GM21381 (cell line): ENCODE measurements at regions not wholly inside any gene's neighbourhood (a gene's known extent, or its start where the extent isn't known, plus 50 kb on each side); places are given as distances from the start of the nearest gene placed in this dataset.
"Not testable (repeated sequence)": the region's sequence is repeated elsewhere in the genome, so short reads cannot be mapped to it uniquely, and the experiment has no call there.

Source experiments
- ATAC-seq: cut with Tn5 transposase; IDR thresholded peaks from one replicate; pipeline ENCODE4 v1.9.1; 2021; ENCODE audit warnings: mild to moderate bottlenecking, moderate library complexity; ENCODE audit not compliant: unreplicated experiment

- no peak for ATAC-seq
Observed at GRCh38 chr21:17738176-17738953, 80.8 kb downstream of the C21orf91 start.

GRCh38 chr21:17736072-17736471, 83.1 kb downstream of the C21orf91 start:
- ATAC-seq = no peak

- ATAC-seq = no peak
Observed at GRCh38 chr21:17733209-17733608, 85.9 kb downstream of the C21orf91 start.

GRCh38 chr21:17732306-17732705, 86.8 kb downstream of the C21orf91 start:
- ATAC-seq = no peak

GRCh38 chr21:17731554-17731953, 87.6 kb downstream of the C21orf91 start:
- ATAC-seq = no peak

GRCh38 chr21:17730782-17731181, 88.4 kb downstream of the C21orf91 start:
- ATAC-seq = no peak

GRCh38 chr21:17729455-17729854, 89.7 kb downstream of the C21orf91 start:
- ATAC-seq = no peak

GRCh38 chr21:17727361-17727760, 91.8 kb downstream of the C21orf91 start:
- ATAC-seq = no peak

GRCh38 chr21:17726047-17726829, 92.9 kb downstream of the C21orf91 start:
- no peak for ATAC-seq

- ATAC-seq = no peak
Observed at GRCh38 chr21:17725339-17725738, 93.8 kb downstream of the C21orf91 start.

GRCh38 chr21:17712887-17713286, 100.2 kb upstream of the BTG3 start:
- no peak for ATAC-seq

- no peak for ATAC-seq
Observed at GRCh38 chr21:17711896-17712295, 99.2 kb upstream of the BTG3 start.

GRCh38 chr21:17709266-17709611, 96.5 kb upstream of the BTG3 start:
- peak; percentile 99 for ATAC-seq

GRCh38 chr21:17708522-17709265, 96.0 kb upstream of the BTG3 start:
- peak; percentile 50 for ATAC-seq

GRCh38 chr21:17699524-17700189, 87.0 kb upstream of the BTG3 start:
- ATAC-seq = peak; percentile 87

GRCh38 chr21:17697473-17697872, 84.8 kb upstream of the BTG3 start:
- no peak for ATAC-seq

- not testable (repeated sequence) for ATAC-seq
Observed at GRCh38 chr21:17694416-17694815, 81.7 kb upstream of the BTG3 start.

- ATAC-seq = no peak
Observed at GRCh38 chr21:17693801-17694200, 81.1 kb upstream of the BTG3 start.

- ATAC-seq = no peak
Observed at GRCh38 chr21:17690078-17690494, 77.4 kb upstream of the BTG3 start.

- no peak for ATAC-seq
Observed at GRCh38 chr21:17688912-17689874, 76.5 kb upstream of the BTG3 start.
